GM15510 (cell line): ENCODE measurements at regions not wholly inside any gene's neighbourhood (a gene's known extent, or its start where the extent isn't known, plus 50 kb on each side); places are given as distances from the start of the nearest gene placed in this dataset.

Source experiments
- POLR2A ChIP-seq: IDR thresholded peaks from 3 replicates; pipeline ENCODE4 v1.6.1; 2011; ENCODE audit warnings: borderline replicate concordance; ENCODE audit not compliant: insufficient read length; ENCODE audit errors: extremely low read depth

- TF ChIP-seq POLR2A: no peak
Observed at GRCh38 chr3:72437661-72438406, 410.4 kb downstream of the SHQ1 start.

GRCh38 chr3:72436863-72437592 lies 411.2 kb downstream of the SHQ1 start:
- no peak for TF ChIP-seq POLR2A

- TF ChIP-seq POLR2A: no peak
Observed at GRCh38 chr3:72434296-72434695, 413.9 kb downstream of the SHQ1 start.

- no peak for TF ChIP-seq POLR2A
Observed at GRCh38 chr3:72432246-72432645, 416.0 kb downstream of the SHQ1 start.

- no peak for TF ChIP-seq POLR2A
Observed at GRCh38 chr3:72429589-72430353, 418.5 kb downstream of the SHQ1 start.

- TF ChIP-seq POLR2A: no peak
Observed at GRCh38 chr3:72428803-72429202, 419.4 kb downstream of the SHQ1 start.

- no peak for TF ChIP-seq POLR2A
Observed at GRCh38 chr3:72427624-72428023, 420.6 kb downstream of the SHQ1 start.

GRCh38 chr3:72426618-72427397 lies 421.4 kb downstream of the SHQ1 start:
- TF ChIP-seq POLR2A: no peak

- no peak for TF ChIP-seq POLR2A
Observed at GRCh38 chr3:72423643-72424042, 424.6 kb downstream of the SHQ1 start.

GRCh38 chr3:72421786-72422185 lies 426.5 kb downstream of the SHQ1 start:
- TF ChIP-seq POLR2A: no peak

GRCh38 chr3:72421126-72421525 lies 427.1 kb downstream of the SHQ1 start:
- no peak for TF ChIP-seq POLR2A

GRCh38 chr3:72418856-72419255 lies 429.4 kb downstream of the SHQ1 start:
- TF ChIP-seq POLR2A: no peak

GRCh38 chr3:72418244-72418643 lies 430.0 kb downstream of the SHQ1 start:
- no peak for TF ChIP-seq POLR2A

- TF ChIP-seq POLR2A: no peak
Observed at GRCh38 chr3:72414481-72415016, 433.7 kb downstream of the SHQ1 start.
